IMR-90 (cell line): ENCODE measurements at regions not wholly inside any gene's neighbourhood (a gene's known extent, or its start where the extent isn't known, plus 50 kb on each side); places are given as distances from the start of the nearest gene placed in this dataset.

Source experiments
- ATAC-seq: fragments of 200-7000 bp; cut with Tn5 transposase; 2 replicates; pipeline ENCODE4 v1.9.1; 2020; ENCODE audit warnings: low read depth, mild to moderate bottlenecking, moderate library complexity
- BruUV-seq: library from RNA; stranded (reverse); fragments of 400-500 nt; replicated peaks from 2 replicates; lab custom pipeline; 2021; lab: Mats Ljungman, UMichigan
- CTCF ChIA-PET: fragments of 300-600 bp; formaldehyde crosslinking; extraction: SDS; loops from one replicate; lab custom pipeline; 2021; ENCODE audit warnings: antibody characterized with exemption; lab: Yijun Ruan, JAX
- POLR2A ChIA-PET: fragments of 300-600 bp; sonication (Branson Sonifier 250); formaldehyde crosslinking; loops from one replicate; lab custom pipeline; 2022; ENCODE audit warnings: antibody characterized with exemption; ENCODE audit not compliant: unreplicated experiment; lab: Charles Lee
- DNase-seq: peaks from one replicate; pipeline ENCODE4 v3.0.0; 2013
- H2AFZ ChIP-seq: replicated peaks from 2 replicates; pipeline ENCODE3; 2013; ENCODE audit warnings: low read length, mild to moderate bottlenecking; ENCODE audit not compliant: poor library complexity
- H2AK5ac ChIP-seq: 2 replicates; pipeline ENCODE4 v1.6.1; 2013; ENCODE audit warnings: low read depth, low read length, inconsistent platforms
- H2AK9ac ChIP-seq: replicated peaks from 2 replicates; pipeline ENCODE3; 2013; ENCODE audit warnings: mild to moderate bottlenecking, low read depth, low read length, moderate library complexity; ENCODE audit not compliant: poor library complexity
- H2BK120ac ChIP-seq: 2 replicates; pipeline ENCODE4 v1.6.1; 2013; ENCODE audit warnings: low read depth, low read length, inconsistent platforms
- H2BK15ac ChIP-seq: 3 replicates; pipeline ENCODE4 v1.6.1; 2013; ENCODE audit warnings: low read depth, low read length, inconsistent platforms
- H2BK20ac ChIP-seq: 2 replicates; pipeline ENCODE4 v1.6.1; 2013; ENCODE audit warnings: low read depth, mild to moderate bottlenecking, inconsistent platforms, low read length, moderate library complexity
- H2BK5ac ChIP-seq: 2 replicates; pipeline ENCODE4 v1.6.1; 2013; ENCODE audit warnings: mild to moderate bottlenecking, low read depth, low read length, inconsistent platforms; ENCODE audit not compliant: poor library complexity, severe bottlenecking
- H3K14ac ChIP-seq: replicated peaks from 2 replicates; pipeline ENCODE4 v1.6.1; 2013; ENCODE audit warnings: low read depth, low read length, inconsistent platforms
- H3K18ac ChIP-seq: 2 replicates; pipeline ENCODE4 v1.6.1; 2013; ENCODE audit warnings: low read depth, low read length, control low read depth
- H3K23ac ChIP-seq: 2 replicates; pipeline ENCODE4 v1.6.1; 2013; ENCODE audit warnings: low read depth, low read length, inconsistent platforms
- H3K27ac ChIP-seq: 2 replicates; pipeline ENCODE4 v1.5.1; 2013; ENCODE audit warnings: mild to moderate bottlenecking, control low read depth, low read length; ENCODE audit not compliant: insufficient read depth
- H3K27me3 ChIP-seq: 2 replicates; pipeline ENCODE4 v1.6.1; 2013; ENCODE audit warnings: low read length; ENCODE audit not compliant: control insufficient read depth, insufficient read depth
- H3K36me3 ChIP-seq: 2 replicates; pipeline ENCODE4 v1.6.1; 2013; ENCODE audit warnings: low read length, mixed read lengths; ENCODE audit not compliant: control insufficient read depth, insufficient read depth
- H3K4ac ChIP-seq: 2 replicates; pipeline ENCODE4 v1.6.1; 2013; ENCODE audit warnings: low read depth, low read length, inconsistent platforms
- H3K4me1 ChIP-seq: 2 replicates; pipeline ENCODE4 v1.6.1; 2013; ENCODE audit warnings: low read length, mixed read lengths; ENCODE audit not compliant: control insufficient read depth, insufficient read depth
- H3K4me2 ChIP-seq: 2 replicates; pipeline ENCODE4 v1.6.1; 2013; ENCODE audit warnings: low read depth, mild to moderate bottlenecking, control low read depth, low read length, moderate library complexity
- H3K4me3 ChIP-seq: 2 replicates; pipeline ENCODE4 v1.5.1; 2013; ENCODE audit warnings: low read depth, mild to moderate bottlenecking, control low read depth, low read length, moderate library complexity; ENCODE audit not compliant: insufficient read depth
- H3K56ac ChIP-seq: 2 replicates; pipeline ENCODE4 v1.6.1; 2013; ENCODE audit warnings: low read length, inconsistent platforms; ENCODE audit not compliant: insufficient read depth; ENCODE audit errors: extremely low read depth
- H3K79me1 ChIP-seq, 2 experiments: 2 replicates each; pipeline ENCODE4 v1.6.1; 2013; ENCODE audit warnings: low read length in 2 of 2, inconsistent platforms in 1 of 2, low read depth in 1 of 2
- H3K9ac ChIP-seq: 2 replicates; pipeline ENCODE4 v1.6.1; 2013; ENCODE audit warnings: low read depth, low read length, control low read depth
- H3K9me1 ChIP-seq: 2 replicates; pipeline ENCODE4 v1.6.1; 2013; ENCODE audit warnings: low read length, inconsistent platforms; ENCODE audit not compliant: insufficient read depth
- H3K9me3 ChIP-seq: 2 replicates; pipeline ENCODE4 v1.6.1; 2013; ENCODE audit warnings: low read length; ENCODE audit not compliant: control insufficient read depth, insufficient read depth
- H4K20me1 ChIP-seq: 2 replicates; pipeline ENCODE4 v1.6.1; 2013; ENCODE audit warnings: low read length, inconsistent platforms; ENCODE audit not compliant: insufficient read depth
- H4K5ac ChIP-seq: 2 replicates; pipeline ENCODE4 v1.6.1; 2013; ENCODE audit warnings: mild to moderate bottlenecking, low read depth, low read length, control low read depth
- H4K8ac ChIP-seq, 2 experiments: 2 replicates each; pipeline ENCODE4 v1.6.1; 2013; ENCODE audit warnings: low read depth in 2 of 2, low read length in 2 of 2, control low read depth in 1 of 2, inconsistent platforms in 1 of 2
- H4K91ac ChIP-seq: 2 replicates; pipeline ENCODE4 v1.6.1; 2013; ENCODE audit warnings: low read depth, low read length, inconsistent platforms; ENCODE audit not compliant: insufficient read depth
- BHLHE40 ChIP-seq: fragments of 150-350 bp; IDR thresholded peaks from 2 replicates; pipeline ENCODE4 v1.6.1; 2016; ENCODE audit warnings: mild to moderate bottlenecking, low read depth, low read length
- CEBPB ChIP-seq: IDR thresholded peaks from 2 replicates; pipeline ENCODE4 v1.6.1; 2012; ENCODE audit warnings: low read depth, low read length, improper control_type of control experiment
- CHD1 ChIP-seq: IDR thresholded peaks from 2 replicates; pipeline ENCODE4 v1.6.1; 2012; ENCODE audit warnings: low read depth, low read length, improper control_type of control experiment
- FOS ChIP-seq: fragments of 150-350 bp; IDR thresholded peaks from 2 replicates; pipeline ENCODE4 v1.6.1; 2016; ENCODE audit warnings: low read depth, low read length
- MAFK ChIP-seq: IDR thresholded peaks from 2 replicates; pipeline ENCODE4 v1.6.1; 2012; ENCODE audit warnings: low read depth, low read length, improper control_type of control experiment
- MAZ ChIP-seq: IDR thresholded peaks from 2 replicates; pipeline ENCODE4 v1.6.1; 2012; ENCODE audit warnings: low read depth, mild to moderate bottlenecking, low read length, improper control_type of control experiment, moderate library complexity, borderline replicate concordance
- MXI1 ChIP-seq: IDR thresholded peaks from 2 replicates; pipeline ENCODE4 v1.6.1; 2012; ENCODE audit warnings: low read depth, mild to moderate bottlenecking, low read length, moderate library complexity, borderline replicate concordance
- NFE2L2 ChIP-seq: fragments of 150-350 bp; IDR thresholded peaks from 2 replicates; pipeline ENCODE4 v1.6.1; 2016; ENCODE audit warnings: low read depth, mild to moderate bottlenecking, low read length
- POLR2A ChIP-seq: IDR thresholded peaks from 2 replicates; pipeline ENCODE4 v1.6.1; 2012; ENCODE audit warnings: mild to moderate bottlenecking, low read depth, low read length
- RAD21 ChIP-seq: IDR thresholded peaks from 2 replicates; pipeline ENCODE4 v1.6.1; 2012; ENCODE audit warnings: low read length, improper control_type of control experiment
- RCOR1 ChIP-seq: IDR thresholded peaks from 2 replicates; pipeline ENCODE4 v1.6.1; 2012; ENCODE audit warnings: mild to moderate bottlenecking, low read length, improper control_type of control experiment; ENCODE audit not compliant: insufficient replicate concordance
- RFX5 ChIP-seq: IDR thresholded peaks from 2 replicates; pipeline ENCODE4 v1.8.0; 2012; ENCODE audit warnings: low read depth, mild to moderate bottlenecking, low read length, moderate library complexity
- SMC3 ChIP-seq: fragments of 150-350 bp; IDR thresholded peaks from 2 replicates; pipeline ENCODE4 v1.6.1; 2016; ENCODE audit warnings: low read depth, mild to moderate bottlenecking, antibody characterized with exemption, low read length, moderate library complexity
- WGBS, 2 experiments: methylation state at CpG; one replicate each; pipeline versions ENCODE4 v1.1.5 to v1.1.7; 2013; ENCODE audit warnings: missing lambda C conversion rate in 2 of 2; ENCODE audit not compliant: insufficient read length in 1 of 2; ENCODE audit errors: extremely low coverage in 2 of 2; 5-methylcytosine and 5-hydroxymethylcytosine counted together
- dilution Hi-C: fragments of 300-500 bp; cut with HindIII; formaldehyde crosslinking; loops from one replicate; pipeline ENCODE4 v1.14.3; 2018; ENCODE audit warnings: low sequenced_read_pairs; ENCODE audit not compliant: unreplicated experiment
- in situ Hi-C: fragments of 300-500 bp; cut with MboI; formaldehyde crosslinking; loops from 3 replicates; pipeline ENCODE4 v1.14.3; 2019; ENCODE audit warnings: low sequenced_read_pairs, inconsistent platforms, mixed read lengths
- intact Hi-C: fragments of 100-400 bp; cut with micrococcal nuclease; formaldehyde crosslinking; loops from 2 replicates; pipeline ENCODE4 v1.10.0; 2022
- TF ChIP-seq, protein P1 (sequence below): fragments of 150-350 bp; IDR thresholded peaks from 2 replicates; pipeline ENCODE4 v1.6.1; 2016; ENCODE audit warnings: low read depth, mild to moderate bottlenecking, low read length, moderate library complexity, borderline replicate concordance
- TF ChIP-seq, protein P2 (sequence below): conservative IDR thresholded peaks from 2 replicates; pipeline ENCODE4 v1.5.1; 2012; ENCODE audit warnings: mild to moderate bottlenecking, low read depth, low read length, improper control_type of control experiment
- TF ChIP-seq, protein P3 (sequence below): fragments of 150-350 bp; IDR thresholded peaks from 2 replicates; pipeline ENCODE4 v1.6.1; 2017; ENCODE audit warnings: mild to moderate bottlenecking, antibody characterized with exemption, low read length, low read depth

DNA sequence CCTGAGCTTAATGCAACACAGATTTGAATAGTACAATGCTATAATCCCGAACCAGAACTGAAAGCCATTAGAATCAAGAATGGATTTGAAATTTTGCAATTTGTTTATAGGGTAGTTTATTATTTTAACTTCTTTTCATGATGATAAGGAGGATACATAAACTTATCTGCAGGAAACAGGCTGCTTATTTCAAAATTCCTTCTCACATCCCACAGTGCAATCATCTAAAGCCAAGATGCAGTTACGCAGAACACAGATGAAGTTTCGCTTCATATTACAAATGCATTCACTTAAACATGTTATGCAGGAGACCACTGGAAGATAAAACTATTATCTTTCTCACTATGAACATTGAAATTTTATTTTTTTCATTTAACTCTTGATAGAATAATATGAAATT lies 1019.6 kb downstream of the PLA2G4A start:
- H3K4me3 ChIP-seq: no peak overlapping the region
- H3K9me1 ChIP-seq: no peaks in the 10 kb centered on the region
- no peaks in the 10 kb centered on the region for H3K9me3 ChIP-seq
- no peak overlapping the region for H4K5ac ChIP-seq
- no peak overlapping the region for H3K56ac ChIP-seq
- H3K36me3 ChIP-seq: no peaks in the 10 kb centered on the region
- H3K23ac ChIP-seq: no peak overlapping the region
- WGBS, 2 experiments: no CpG with 5 or more reads among the region's 3 CpGs
- no peak overlapping the region for H2BK120ac ChIP-seq
- no peak overlapping the region for H3K4me2 ChIP-seq
- H3K4ac ChIP-seq: no peak overlapping the region
- H4K20me1 ChIP-seq: no peaks in the 10 kb centered on the region
- no peak overlapping the region for H3K18ac ChIP-seq
- TF ChIP-seq RAD21 (no peak), NFE2L2 (no peak), MAFK (no peak), FOS (no peak), POLR2A (no peak), CEBPB (no peak), RFX5 (no peak), MAZ (no peak), CHD1 (no peak), MXI1 (no peak), SMC3 (no peak), RCOR1 (no peak), BHLHE40 (no peak)
- TF ChIP-seq, protein P1, sequence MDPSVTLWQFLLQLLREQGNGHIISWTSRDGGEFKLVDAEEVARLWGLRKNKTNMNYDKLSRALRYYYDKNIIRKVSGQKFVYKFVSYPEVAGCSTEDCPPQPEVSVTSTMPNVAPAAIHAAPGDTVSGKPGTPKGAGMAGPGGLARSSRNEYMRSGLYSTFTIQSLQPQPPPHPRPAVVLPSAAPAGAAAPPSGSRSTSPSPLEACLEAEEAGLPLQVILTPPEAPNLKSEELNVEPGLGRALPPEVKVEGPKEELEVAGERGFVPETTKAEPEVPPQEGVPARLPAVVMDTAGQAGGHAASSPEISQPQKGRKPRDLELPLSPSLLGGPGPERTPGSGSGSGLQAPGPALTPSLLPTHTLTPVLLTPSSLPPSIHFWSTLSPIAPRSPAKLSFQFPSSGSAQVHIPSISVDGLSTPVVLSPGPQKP: no peak
- TF ChIP-seq, protein P2, sequence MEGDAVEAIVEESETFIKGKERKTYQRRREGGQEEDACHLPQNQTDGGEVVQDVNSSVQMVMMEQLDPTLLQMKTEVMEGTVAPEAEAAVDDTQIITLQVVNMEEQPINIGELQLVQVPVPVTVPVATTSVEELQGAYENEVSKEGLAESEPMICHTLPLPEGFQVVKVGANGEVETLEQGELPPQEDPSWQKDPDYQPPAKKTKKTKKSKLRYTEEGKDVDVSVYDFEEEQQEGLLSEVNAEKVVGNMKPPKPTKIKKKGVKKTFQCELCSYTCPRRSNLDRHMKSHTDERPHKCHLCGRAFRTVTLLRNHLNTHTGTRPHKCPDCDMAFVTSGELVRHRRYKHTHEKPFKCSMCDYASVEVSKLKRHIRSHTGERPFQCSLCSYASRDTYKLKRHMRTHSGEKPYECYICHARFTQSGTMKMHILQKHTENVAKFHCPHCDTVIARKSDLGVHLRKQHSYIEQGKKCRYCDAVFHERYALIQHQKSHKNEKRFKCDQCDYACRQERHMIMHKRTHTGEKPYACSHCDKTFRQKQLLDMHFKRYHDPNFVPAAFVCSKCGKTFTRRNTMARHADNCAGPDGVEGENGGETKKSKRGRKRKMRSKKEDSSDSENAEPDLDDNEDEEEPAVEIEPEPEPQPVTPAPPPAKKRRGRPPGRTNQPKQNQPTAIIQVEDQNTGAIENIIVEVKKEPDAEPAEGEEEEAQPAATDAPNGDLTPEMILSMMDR: no peak
- TF ChIP-seq, protein P3, sequence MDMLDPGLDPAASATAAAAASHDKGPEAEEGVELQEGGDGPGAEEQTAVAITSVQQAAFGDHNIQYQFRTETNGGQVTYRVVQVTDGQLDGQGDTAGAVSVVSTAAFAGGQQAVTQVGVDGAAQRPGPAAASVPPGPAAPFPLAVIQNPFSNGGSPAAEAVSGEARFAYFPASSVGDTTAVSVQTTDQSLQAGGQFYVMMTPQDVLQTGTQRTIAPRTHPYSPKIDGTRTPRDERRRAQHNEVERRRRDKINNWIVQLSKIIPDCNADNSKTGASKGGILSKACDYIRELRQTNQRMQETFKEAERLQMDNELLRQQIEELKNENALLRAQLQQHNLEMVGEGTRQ: no peak
- no peak overlapping the region for H2BK20ac ChIP-seq
- in situ Hi-C loops: no loop called here
- CTCF ChIA-PET: interaction anchor here (1.0 kb wide), 1 partner anchor 12 kb away, joined by 4 read pairs; no protein-coding TSS in a partner anchor
- no peak overlapping the region for H2AK5ac ChIP-seq
- H4K8ac ChIP-seq: no peak overlapping the region
- H3K9ac ChIP-seq: no peak overlapping the region
- no peaks in the 10 kb centered on the region for H3K79me1 ChIP-seq
- H2AFZ ChIP-seq: no peak overlapping the region
- no peak overlapping the region for H3K27ac ChIP-seq
- no peak overlapping the region for H2BK5ac ChIP-seq
- H3K14ac ChIP-seq: no peak overlapping the region
- intact Hi-C loops: no loop called here
- no peak overlapping the region for H4K91ac ChIP-seq
- ATAC-seq: peak; percentile 35
- POLR2A ChIA-PET: no interaction called here
- H2AK9ac ChIP-seq: no peak overlapping the region
- no peaks in the 10 kb centered on the region for H3K4me1 ChIP-seq
- DNase-seq: peak; percentile 13
- no peaks in the 10 kb centered on the region for H3K27me3 ChIP-seq
- dilution Hi-C loops: no loop called here
- BruUV-seq: no TSS peak
- H2BK15ac ChIP-seq: no peak overlapping the region
